ENCODE measurements at regions not wholly inside any gene's neighbourhood (a gene's known extent, or its start where the extent isn't known, plus 50 kb on each side); places are given as distances from the start of the nearest gene placed in this dataset.

DNA sequence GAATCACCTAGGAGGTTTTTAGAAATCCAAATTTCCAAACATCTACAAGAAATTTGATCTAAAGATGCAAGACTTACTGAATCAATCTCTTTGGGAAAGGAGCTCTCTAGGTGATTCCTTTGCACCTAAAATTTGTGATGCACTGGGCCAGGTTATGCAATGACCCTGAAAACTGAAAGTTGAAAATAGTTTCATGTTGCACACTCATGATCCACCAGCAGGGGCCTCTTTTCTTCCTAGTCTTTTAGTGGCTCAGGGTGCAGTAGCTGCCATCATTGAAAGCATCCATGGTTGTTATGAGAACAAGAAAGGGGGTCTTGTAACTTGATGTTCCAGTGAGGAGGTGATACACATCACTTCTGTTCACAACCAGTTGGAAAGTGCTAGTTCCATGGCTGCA, 486.8 kb downstream of the PSAT1 start:
- no peak overlapping the region for H3K4me3 ChIP-seq (ENCODE audit: low read depth, low read length)
- DNase-seq (ENCODE audit: low read depth): no peak
- peak; percentile 13 for TF ChIP-seq CTCF (IDR thresholded peaks at IDR 0.05; ENCODE audit: insufficient read depth, low read length)

DNA sequence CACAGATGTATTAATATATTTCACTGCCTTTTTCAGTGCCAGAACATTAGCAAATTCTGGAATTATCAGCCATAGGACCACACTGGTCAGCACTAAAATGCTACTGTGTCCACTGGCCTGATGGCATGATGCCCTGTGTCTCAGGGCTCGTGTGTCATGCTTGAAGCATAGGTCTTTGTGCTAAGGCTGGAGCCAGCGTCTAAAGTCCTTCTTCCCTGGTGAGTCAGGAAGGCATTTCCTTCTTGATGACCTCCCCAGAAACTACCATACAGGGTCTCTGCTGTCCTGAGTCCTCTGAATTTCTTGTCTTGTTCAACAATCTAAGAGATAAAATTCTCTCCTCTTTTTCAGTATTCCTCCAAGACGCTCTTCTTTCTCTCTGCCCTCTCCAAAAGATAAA, 489.9 kb downstream of the PSAT1 start:
- no peak for TF ChIP-seq CTCF (IDR thresholded peaks at IDR 0.05; ENCODE audit: insufficient read depth, low read length)
- H3K4me3 ChIP-seq (ENCODE audit: low read depth, low read length): no peak overlapping the region
- DNase-seq (ENCODE audit: low read depth): no peak

GRCh38 chr9:78788101-78788500, 491.2 kb downstream of the PSAT1 start:
- no peak for TF ChIP-seq CTCF (IDR thresholded peaks at IDR 0.05; ENCODE audit: insufficient read depth, low read length)
- DNase-seq (ENCODE audit: low read depth): peak; percentile 5
- no peak overlapping the region for H3K4me3 ChIP-seq (ENCODE audit: low read depth, low read length)

DNA sequence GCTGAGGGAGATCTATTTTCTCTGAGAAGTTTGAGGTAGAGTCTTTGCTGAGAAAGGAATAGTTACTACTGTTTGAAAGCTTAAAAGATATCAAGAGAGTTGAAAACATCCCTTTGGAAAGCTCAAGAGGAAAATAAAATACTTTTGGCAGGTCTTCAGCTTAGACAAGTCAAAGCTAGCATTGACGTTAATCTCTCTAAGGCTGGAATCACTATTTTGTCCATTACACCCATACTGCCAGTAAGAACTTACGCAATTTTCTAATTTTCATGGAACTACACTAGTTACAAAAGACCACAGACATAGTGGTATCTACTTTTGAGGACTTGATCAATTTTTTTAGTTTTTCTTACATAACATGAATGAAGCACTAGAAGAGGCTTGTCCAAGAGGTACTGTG, 494.9 kb downstream of the PSAT1 start:
- TF ChIP-seq CTCF (IDR thresholded peaks at IDR 0.05; ENCODE audit: insufficient read depth, low read length): no peak
- no peak overlapping the region for H3K4me3 ChIP-seq (ENCODE audit: low read depth, low read length)
- peak; percentile 9 for DNase-seq (ENCODE audit: low read depth)

DNA sequence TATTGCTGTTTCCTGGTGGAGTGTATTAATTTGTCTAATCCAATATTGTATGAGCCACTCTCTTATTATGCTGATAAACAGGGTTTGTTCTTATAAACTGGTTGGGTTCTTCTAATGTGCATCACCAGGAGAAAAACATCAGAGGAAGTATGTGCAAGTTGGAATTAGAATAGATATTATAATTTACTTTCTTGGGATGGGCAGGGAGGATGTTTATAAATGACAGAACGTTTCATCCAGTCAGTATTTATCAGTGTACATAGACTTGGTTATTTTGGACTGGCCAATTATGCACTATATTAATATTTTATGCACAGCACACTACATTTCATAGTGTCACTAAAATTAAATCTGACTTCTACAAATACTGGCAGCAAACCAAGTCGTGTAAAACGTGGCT, 495.8 kb downstream of the PSAT1 start:
- no peak overlapping the region for H3K4me3 ChIP-seq (ENCODE audit: low read depth, low read length)
- DNase-seq (ENCODE audit: low read depth): no peak
- TF ChIP-seq CTCF (IDR thresholded peaks at IDR 0.05; ENCODE audit: insufficient read depth, low read length): no peak

GRCh38 chr9:78805771-78806170, 508.8 kb downstream of the PSAT1 start:
- H3K4me3 ChIP-seq (ENCODE audit: low read depth, low read length): no peak overlapping the region
- no peak for TF ChIP-seq CTCF (IDR thresholded peaks at IDR 0.05; ENCODE audit: insufficient read depth, low read length)

DNA sequence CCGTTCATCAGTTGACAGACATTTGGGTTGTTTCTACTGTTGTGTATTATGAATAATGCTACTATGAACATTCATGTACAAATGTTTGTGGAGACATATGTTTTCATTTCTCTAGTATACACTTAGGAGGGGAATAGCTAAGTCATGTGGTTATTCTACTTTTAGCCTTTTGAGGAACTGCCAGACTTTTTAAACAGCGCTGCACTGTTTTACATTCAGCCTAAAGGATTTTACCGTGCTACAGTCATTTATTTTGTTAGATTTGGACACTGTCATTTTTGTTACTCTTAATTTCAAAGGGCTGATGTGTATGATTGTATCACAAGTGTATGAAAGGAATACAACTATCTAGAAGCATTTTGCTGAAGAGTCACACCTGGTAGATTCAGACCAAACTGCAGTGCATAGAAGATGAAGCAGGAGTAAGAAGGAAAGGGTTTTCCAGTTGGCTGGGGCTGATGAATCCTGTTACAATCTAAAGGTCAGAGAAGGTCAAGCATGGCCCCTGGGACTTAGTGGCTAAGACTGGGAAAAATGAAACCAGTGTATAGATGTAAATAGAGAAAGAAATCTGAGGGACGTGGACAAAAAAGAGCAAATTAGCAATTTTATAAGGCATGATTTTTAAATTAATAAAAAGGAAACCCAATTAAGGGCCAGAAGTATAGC, 509.7 kb downstream of the PSAT1 start:
- no peak for TF ChIP-seq CTCF (IDR thresholded peaks at IDR 0.05; ENCODE audit: insufficient read depth, low read length)
- DNase-seq (ENCODE audit: low read depth): no peak
- no peak overlapping the region for H3K4me3 ChIP-seq (ENCODE audit: low read depth, low read length)

More at GRCh38 chr9:78805771-78806170, 508.8 kb downstream of the PSAT1 start:
- no peak for DNase-seq (ENCODE audit: low read depth)

Measured in fibroblast of the aortic adventitia (primary cell).